HG03097 (cell line): ENCODE measurements at regions not wholly inside any gene's neighbourhood (a gene's known extent, or its start where the extent isn't known, plus 50 kb on each side); places are given as distances from the start of the nearest gene placed in this dataset.

Source experiments
- ATAC-seq: cut with Tn5 transposase; IDR thresholded peaks from one replicate; pipeline ENCODE4 v1.9.1; 2021; ENCODE audit not compliant: unreplicated experiment, low FRiP score

- no peak for ATAC-seq
These were observed 1286.3 kb upstream of the AUTS2 start for GRCh38 chr7:68311958-68312357.

- ATAC-seq: no peak
These were observed 1284.5 kb upstream of the AUTS2 start for GRCh38 chr7:68313806-68314205.

- ATAC-seq: no peak
These were observed 1284.1 kb upstream of the AUTS2 start for GRCh38 chr7:68314208-68314607.

GRCh38 chr7:68317476-68317875 lies 1280.8 kb upstream of the AUTS2 start:
- no peak for ATAC-seq

- no peak for ATAC-seq
These were observed 1279.2 kb upstream of the AUTS2 start for GRCh38 chr7:68319061-68319460.

GRCh38 chr7:68321076-68321639 lies 1277.1 kb upstream of the AUTS2 start:
- no peak for ATAC-seq

GRCh38 chr7:68321776-68322496 lies 1276.3 kb upstream of the AUTS2 start:
- ATAC-seq: no peak

- ATAC-seq: no peak
These were observed 1273.7 kb upstream of the AUTS2 start for GRCh38 chr7:68324621-68325020.

GRCh38 chr7:68334216-68334615 lies 1264.1 kb upstream of the AUTS2 start:
- ATAC-seq: no peak

- ATAC-seq: no peak
These were observed 1263.5 kb upstream of the AUTS2 start for GRCh38 chr7:68334636-68335272.

- no peak for ATAC-seq
These were observed 1261.7 kb upstream of the AUTS2 start for GRCh38 chr7:68336594-68336993.

- ATAC-seq: no peak
These were observed 1249.9 kb upstream of the AUTS2 start for GRCh38 chr7:68348401-68348800.

GRCh38 chr7:68362745-68363518 lies 1235.3 kb upstream of the AUTS2 start:
- no peak for ATAC-seq

- no peak for ATAC-seq
These were observed 1233.2 kb upstream of the AUTS2 start for GRCh38 chr7:68364886-68365625.

GRCh38 chr7:68371985-68372384 lies 1226.3 kb upstream of the AUTS2 start:
- no peak for ATAC-seq

- no peak for ATAC-seq
These were observed 1222.1 kb upstream of the AUTS2 start for GRCh38 chr7:68376131-68376661.

- ATAC-seq: no peak
These were observed 1216.5 kb upstream of the AUTS2 start for GRCh38 chr7:68381731-68382130.

- ATAC-seq: no peak
These were observed 1213.7 kb upstream of the AUTS2 start for GRCh38 chr7:68384581-68384980.

- no peak for ATAC-seq
These were observed 1205.2 kb upstream of the AUTS2 start for GRCh38 chr7:68393051-68393450.

- no peak for ATAC-seq
These were observed 1204.1 kb upstream of the AUTS2 start for GRCh38 chr7:68394131-68394530.
